PC-9 (cell line): ENCODE measurements at regions not wholly inside any gene's neighbourhood (a gene's known extent, or its start where the extent isn't known, plus 50 kb on each side); places are given as distances from the start of the nearest gene placed in this dataset.

Source experiments
- CTCF ChIP-seq: fragments of 200-600 bp; sonication (generic); conservative IDR thresholded peaks from 2 replicates; pipeline ENCODE4 v1.6.1; 2017; ENCODE audit warnings: mixed run types, antibody characterized with exemption, mild to moderate bottlenecking, moderate library complexity
- EZH2 ChIP-seq: fragments of 200-600 bp; sonication (generic); IDR thresholded peaks from 2 replicates; pipeline ENCODE4 v1.8.0; 2017; ENCODE audit warnings: antibody characterized with exemption, low read depth

GRCh38 chr11:91433284-91434010 lies 791.2 kb upstream of the FAT3 start:
- no peak for TF ChIP-seq CTCF
- no peak for TF ChIP-seq EZH2
